Fibroblast of villous mesenchyme (primary cell): ENCODE measurements at regions not wholly inside any gene's neighbourhood (a gene's known extent, or its start where the extent isn't known, plus 50 kb on each side); places are given as distances from the start of the nearest gene placed in this dataset.
"Not testable (repeated sequence)": the region's sequence is repeated elsewhere in the genome, so short reads cannot be mapped to it uniquely, and the experiment has no call there.

Experiments
- DNase-seq: peaks from one replicate; pipeline ENCODE4 v3.0.0-alpha.2; 2010; ENCODE audit warnings: low read depth
- H3K4me3 ChIP-seq: 2 replicates; pipeline ENCODE4 v1.5.1; 2011; ENCODE audit warnings: low read depth, mild to moderate bottlenecking, low read length
- TF ChIP-seq, protein P1 (sequence below): IDR thresholded peaks from 2 replicates; pipeline ENCODE4 v1.5.1; 2012; ENCODE audit warnings: low read depth, mild to moderate bottlenecking, low read length; ENCODE audit not compliant: insufficient read depth

GRCh38 chr2:208713066-208713745, 306.6 kb downstream of the PTH2R start:
- DNase-seq: no peak
- TF ChIP-seq, protein P1, sequence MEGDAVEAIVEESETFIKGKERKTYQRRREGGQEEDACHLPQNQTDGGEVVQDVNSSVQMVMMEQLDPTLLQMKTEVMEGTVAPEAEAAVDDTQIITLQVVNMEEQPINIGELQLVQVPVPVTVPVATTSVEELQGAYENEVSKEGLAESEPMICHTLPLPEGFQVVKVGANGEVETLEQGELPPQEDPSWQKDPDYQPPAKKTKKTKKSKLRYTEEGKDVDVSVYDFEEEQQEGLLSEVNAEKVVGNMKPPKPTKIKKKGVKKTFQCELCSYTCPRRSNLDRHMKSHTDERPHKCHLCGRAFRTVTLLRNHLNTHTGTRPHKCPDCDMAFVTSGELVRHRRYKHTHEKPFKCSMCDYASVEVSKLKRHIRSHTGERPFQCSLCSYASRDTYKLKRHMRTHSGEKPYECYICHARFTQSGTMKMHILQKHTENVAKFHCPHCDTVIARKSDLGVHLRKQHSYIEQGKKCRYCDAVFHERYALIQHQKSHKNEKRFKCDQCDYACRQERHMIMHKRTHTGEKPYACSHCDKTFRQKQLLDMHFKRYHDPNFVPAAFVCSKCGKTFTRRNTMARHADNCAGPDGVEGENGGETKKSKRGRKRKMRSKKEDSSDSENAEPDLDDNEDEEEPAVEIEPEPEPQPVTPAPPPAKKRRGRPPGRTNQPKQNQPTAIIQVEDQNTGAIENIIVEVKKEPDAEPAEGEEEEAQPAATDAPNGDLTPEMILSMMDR: no peak

GRCh38 chr2:208718828-208719227, 312.2 kb downstream of the PTH2R start:
- TF ChIP-seq, protein P1: no peak
- DNase-seq: no peak
- H3K4me3 ChIP-seq: no peak overlapping the region

More at GRCh38 chr2:208713066-208713745, 306.6 kb downstream of the PTH2R start:
- H3K4me3 ChIP-seq: no peak overlapping the region

DNA sequence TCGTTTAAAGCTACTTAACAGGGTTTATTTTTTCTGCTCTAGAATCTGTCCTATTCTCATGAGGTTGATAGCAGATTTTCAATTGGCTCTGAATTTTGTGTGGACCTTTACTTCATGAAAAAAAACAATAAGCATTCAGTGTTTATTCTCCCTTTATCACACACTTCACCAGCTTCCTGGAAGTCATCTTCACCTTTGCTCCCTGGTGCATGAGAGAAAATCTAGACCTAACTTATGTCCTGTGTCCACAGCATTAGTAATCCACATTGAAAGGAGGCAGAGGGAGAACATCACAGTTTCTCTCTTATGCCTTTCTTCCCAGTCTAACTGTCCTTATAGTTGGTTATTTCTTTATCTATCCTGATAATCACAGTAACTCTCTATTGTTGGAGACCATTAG, 316.1 kb downstream of the PTH2R start:
- no peak overlapping the region for H3K4me3 ChIP-seq
- DNase-seq: no peak
- TF ChIP-seq, protein P1: no peak

DNA sequence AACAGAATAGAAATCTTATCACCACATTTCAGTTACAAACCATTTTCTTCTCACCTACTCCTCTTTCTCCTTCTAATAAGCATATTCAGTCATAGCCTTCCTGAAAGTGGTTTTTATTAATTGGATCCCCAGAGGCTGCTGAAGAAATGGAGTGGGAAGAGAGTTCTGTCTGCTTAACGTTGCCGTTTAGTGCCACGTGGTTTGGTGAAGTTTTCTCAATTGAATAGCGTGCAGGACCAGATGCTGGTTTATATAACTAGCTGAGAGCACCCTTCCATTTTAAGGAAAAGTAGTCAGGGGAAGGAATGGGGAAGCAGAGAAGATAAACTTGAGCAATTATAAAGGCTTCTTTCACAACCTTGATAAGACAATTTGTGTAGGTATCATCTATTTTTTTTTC, 318.7 kb downstream of the PTH2R start:
- TF ChIP-seq, protein P1: no peak
- no peak for DNase-seq
- no peak overlapping the region for H3K4me3 ChIP-seq

GRCh38 chr2:208726242-208726641, 319.6 kb downstream of the PTH2R start:
- TF ChIP-seq, protein P1: no peak
- DNase-seq: no peak
- no peak overlapping the region for H3K4me3 ChIP-seq

GRCh38 chr2:208751663-208752415, 345.2 kb downstream of the PTH2R start:
- not testable (repeated sequence) for H3K4me3 ChIP-seq, DNase-seq

GRCh38 chr2:208757364-208757763, 350.8 kb downstream of the PTH2R start:
- H3K4me3 ChIP-seq: no peak overlapping the region
- TF ChIP-seq, protein P1: no peak
- no peak for DNase-seq

- not testable (repeated sequence) for DNase-seq, H3K4me3 ChIP-seq
Measured at GRCh38 chr2:208773074-208773473, 366.5 kb downstream of the PTH2R start.
